HG03469 (cell line): ENCODE measurements at regions not wholly inside any gene's neighbourhood (a gene's known extent, or its start where the extent isn't known, plus 50 kb on each side); places are given as distances from the start of the nearest gene placed in this dataset.

Experiments used
- ATAC-seq: cut with Tn5 transposase; IDR thresholded peaks from one replicate; pipeline ENCODE4 v1.9.1; 2021; ENCODE audit warnings: mild to moderate bottlenecking, moderate library complexity, moderate number of reproducible peaks; ENCODE audit not compliant: unreplicated experiment

DNA sequence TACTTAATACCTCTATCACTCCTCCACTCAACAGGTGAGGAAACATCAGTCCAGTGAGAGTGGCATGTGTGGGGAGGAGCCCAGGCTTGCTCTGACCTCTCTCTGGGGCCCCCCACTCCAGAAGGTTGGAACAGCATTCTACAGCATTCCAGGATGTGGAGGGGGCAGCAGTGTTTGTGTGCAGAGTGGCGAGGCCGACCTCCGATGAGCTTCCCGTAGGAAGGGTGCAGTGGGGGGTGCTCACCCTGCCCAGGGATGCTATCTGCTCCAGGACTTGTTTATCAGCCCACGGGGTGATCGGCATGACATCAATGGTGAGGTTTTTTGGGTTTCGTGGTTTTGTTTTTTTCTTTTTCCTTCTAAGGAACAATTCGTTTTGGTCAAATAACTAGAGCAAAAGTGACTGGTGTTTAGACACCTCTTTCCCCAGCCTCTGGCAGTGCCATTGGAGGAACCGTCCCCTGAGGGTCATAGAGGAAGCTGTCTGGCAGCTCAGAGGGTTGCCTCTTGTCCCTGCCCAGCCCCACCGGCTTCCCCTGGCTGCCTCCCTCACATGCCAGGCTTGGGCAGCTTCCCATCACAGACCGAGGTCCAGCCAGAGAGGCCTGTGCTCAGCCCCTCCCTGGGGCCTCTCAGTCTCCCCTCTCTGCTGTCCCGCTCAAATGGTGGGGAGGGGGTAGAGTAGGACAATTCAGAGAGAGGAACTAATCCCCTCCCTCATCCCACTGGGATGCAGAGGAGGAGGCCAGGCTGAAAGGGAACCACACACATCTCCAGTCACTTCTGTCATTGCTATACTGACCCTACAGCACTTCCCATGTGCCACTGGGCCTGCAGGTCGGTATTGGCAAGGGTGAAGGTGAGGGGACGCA is 96.5 kb downstream of the ZFP36L2 start:
- no peak for ATAC-seq

DNA sequence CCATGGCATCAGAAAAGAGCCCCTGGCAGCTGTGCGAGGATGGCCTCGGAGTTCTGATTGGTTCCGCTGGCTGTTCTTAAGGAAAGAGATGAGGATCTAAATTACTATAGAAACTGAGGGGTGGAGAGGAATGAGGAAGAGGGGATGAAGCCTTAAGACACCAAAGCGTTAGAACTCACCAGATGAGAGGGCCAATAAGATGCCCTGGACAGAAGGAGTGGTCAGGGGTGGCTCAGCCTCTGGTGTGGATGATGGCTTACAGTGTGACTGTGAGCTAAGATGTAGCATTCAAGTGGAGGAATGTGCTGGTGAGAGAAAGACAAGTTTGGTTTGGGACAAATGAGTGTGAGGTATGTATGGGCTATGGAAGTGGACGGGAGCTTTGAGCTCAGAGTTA is 97.8 kb downstream of the ZFP36L2 start:
- ATAC-seq, result no peak

DNA sequence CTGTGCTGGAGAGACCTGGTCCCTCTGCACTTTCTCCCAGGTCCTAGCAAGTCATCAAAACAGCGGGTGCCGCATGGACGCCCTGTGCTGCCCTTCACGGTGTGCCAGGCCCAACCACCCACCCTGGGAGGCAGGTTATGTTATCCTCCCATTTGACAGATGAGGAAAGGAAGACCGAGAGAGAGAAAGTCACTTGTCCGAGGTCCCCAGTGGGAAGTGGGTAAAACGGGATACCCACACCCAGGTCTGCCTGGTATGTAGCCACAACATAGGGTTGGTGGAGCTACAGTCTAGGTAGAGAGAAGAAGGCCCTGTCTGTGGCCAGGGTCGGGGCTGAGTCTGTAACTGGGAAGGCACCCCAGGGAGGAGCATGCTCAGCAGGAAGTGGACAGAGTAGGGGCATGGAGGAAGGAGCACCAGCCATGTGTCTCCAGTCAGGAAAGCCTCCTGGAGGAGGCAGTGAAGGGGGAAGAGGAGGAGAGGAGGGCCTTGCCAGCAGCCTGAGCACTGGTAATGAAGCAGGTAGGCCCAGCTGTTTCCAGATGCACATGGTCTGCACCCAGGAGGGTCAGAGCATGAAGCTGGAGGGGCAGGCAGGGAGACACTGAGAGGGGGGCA is 98.4 kb downstream of the ZFP36L2 start:
- no peak for ATAC-seq

DNA sequence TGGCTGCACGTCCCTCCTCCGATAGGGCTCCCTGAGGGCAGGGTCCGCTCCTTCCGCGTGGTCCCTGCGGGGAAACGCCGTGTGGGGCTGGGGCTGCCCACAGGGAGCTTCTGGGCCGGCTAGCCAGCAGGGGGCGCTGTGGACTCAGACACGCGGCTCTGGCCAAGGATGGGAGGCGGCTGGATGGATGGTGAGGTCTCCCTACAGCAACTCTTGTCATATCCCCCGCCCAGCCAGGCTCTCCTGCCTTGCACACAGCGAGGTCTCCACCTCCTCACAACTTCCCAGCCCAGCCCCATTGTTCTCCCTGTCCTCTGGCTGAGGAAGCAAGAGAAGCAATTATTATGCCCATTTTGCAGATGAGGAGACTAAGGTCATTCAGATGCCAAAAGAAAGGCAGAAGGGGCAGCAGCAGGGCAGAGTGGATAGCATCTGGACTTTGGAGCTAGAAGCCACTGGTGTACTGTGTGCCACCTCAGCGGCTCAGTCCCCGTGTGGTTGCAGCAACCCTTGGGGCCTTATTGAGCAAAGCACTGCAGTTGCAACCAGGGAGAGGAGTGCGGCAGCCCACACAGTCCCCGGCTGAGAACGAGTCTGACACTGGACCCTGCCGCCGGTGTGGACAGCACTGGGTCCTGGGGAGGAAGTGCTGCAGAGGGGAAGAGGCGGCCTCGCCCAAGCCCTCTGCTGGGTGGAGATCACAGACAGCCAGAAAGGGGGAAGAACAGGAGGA is 99.0 kb downstream of the ZFP36L2 start:
- no peak for ATAC-seq

DNA sequence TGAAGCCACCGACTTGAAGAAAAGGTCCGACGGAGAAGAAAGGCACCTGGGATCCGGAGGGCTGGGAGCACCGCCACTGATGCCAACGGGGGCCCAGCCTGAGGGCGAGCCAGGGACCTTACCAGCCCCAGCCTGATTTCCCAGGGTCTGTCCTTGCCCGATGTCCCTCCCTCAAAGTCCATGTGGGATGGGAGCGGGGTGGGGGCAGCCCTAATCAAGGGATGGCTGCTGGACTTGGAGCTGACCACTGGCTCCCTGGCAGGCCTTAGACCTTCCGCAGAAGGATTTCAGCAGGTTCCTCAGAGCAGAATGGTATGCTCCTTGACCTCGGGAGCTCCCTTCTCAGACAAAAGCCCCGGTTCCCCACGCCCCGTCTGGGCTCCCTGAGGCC is 99.6 kb downstream of the ZFP36L2 start:
- no peak for ATAC-seq

DNA sequence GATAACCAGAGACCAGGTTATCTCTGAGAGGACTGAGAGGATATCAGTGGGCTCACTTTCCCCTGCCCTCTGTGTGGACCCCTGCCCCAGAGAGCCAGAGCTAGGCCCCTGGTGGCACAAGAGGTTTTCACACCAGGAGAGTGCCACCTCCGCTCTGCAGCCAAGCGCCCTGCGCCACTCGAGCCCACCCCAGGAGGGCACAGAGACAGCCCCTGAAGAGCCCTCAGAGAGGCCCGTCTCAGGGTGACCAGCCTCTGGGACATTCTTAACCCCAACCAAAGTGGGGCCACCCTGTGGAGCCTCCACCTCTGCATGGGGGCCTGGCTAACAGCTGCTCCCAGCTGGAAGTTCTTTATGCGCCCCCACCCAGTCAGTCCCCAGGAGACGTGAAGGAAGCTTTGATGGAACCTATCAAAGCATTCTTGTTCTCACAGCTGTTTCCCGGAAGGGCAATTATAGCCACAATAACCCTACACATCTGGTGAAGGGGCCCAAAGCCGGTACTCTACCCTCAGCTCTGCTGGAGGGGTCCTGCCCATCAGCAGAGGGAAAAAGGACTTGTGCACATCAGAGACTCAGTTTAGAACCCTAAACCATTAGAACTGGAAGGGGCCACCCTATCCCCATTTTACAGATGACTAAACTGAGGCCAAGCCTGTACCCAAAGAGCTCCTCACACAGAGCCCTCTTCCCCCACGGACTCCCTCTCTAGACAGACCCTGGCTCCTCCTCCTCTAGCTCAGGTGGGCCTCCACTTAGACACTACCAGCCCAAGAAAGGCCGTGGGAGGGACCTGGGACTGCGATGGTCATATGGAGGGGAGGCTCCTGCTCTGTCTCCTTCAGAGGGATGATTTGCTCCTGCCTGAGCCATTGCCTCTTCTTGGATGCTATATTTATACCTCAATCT is 101.1 kb downstream of the ZFP36L2 start:
- no peak for ATAC-seq

DNA sequence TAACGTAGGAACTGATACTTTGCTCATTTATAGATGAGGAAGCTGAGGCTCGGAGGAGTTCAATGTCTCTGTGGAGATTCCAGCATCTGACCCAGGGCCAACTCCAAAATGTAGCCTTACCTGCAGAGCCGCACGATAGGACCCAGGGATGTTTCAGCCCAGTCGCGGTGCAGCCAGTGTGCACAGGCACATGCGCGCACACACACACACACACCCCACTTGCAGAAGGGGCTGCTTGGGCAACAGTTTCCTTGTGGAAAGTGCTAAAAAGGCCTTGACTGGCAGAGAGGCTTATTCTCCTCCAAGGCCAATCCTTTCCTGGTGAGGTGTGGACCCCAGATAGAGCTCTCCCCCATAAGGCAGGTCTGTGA is 101.7 kb downstream of the ZFP36L2 start:
- no peak for ATAC-seq

DNA sequence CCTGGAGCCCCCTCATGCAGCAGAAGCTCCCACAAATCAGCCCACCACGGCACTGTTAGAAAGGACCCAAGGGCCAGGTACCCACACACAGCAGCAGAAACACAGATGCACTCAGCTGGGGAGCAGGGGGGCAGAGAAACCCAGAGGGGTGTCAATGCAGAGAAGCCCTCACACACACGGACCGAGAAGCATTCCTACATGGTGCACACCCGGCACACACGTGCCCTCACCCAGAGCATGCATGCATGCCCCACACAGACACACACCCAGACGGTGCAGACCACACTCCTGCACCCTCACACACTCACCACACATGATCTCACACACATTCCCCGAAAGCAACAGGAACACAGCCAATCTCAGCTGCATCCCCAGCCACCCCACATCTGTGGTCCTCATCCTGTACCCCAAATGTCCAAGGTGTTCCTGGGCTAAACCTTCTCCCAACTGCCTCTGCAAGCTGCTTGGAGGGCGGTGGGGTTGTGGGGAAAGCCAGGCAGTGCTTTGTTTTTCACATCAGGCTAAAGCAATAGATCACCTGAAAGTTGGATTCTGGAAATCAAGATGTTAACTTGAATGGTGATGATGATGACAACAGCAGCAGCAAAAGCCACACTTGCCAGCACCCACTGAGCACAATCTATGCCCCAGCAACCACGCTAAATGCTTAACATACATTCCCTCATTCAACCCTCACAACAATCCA is 102.3 kb downstream of the ZFP36L2 start:
- ATAC-seq, result no peak

DNA sequence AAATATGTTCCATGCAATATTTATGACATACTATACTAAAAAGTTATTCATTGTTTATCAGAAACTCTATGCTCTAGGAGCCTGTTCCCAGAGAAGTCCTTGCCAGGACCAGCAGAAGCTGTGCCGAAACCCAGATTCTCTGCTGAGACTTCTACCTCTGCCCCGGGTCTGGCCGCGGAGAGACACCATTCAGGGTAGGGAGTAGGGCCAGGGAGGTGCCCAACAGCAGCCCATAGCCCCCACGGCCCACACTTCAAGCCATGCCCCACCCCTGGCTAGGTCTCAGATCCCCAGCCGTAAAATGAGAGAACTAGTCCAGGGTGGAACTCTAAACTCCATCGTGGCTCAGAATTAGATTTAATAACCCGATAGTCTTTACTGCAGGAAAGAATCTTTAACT is 102.9 kb downstream of the ZFP36L2 start:
- no peak for ATAC-seq

DNA sequence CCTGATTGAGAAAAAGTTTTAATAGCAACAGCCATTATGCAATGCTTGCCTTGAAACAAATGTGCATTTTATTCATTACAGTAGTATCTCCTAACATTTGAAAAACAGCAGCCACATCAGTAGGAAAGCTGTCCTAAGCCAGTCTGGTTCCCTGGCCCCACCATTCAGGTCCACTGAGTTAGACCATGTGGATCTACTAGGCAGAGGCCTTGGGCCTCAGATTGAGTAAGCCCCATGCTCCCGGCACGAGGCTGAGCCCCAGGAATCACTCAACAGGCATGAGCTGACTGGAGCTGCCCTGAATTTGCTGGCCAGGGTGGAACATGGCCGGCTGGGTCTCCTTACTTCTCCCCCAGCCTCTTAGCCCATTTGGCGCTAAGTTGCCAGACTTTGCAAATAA is 103.4 kb downstream of the ZFP36L2 start:
- no peak for ATAC-seq

DNA sequence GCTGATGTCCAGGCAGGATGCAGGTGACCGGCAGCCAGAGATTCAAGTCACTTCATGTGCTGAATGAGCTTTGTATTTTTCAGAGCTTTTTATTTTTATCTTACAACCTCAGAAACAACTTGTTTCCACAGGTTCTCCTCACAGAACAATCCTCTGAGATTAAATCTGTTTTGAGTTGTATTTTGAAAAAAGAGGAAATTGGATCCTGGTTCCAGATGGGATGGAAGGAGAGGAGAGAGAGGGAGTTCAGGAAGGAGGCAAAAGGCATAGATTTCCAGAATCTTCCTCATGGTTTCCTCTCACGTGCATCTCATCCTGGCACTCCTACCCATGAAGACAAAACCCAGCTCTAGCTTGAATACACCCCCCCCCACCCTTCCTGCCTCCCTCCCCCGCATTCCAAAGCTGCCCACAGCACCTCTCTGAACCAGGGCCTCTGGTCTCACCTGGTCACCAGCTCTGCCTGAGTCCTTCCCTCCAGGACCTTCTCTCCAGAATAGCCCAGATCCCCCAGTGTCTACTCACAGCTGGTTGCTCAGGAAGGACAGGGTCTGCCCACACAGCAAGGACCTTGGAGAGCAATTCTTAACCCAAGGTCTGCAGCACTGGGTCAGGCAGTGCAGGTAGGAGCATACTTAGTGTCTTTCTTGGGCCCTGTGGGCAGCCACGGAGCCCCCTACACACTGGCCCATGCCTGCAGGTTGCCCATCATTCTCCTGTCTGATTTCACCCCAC is 104.7 kb downstream of the ZFP36L2 start:
- ATAC-seq, result no peak

DNA sequence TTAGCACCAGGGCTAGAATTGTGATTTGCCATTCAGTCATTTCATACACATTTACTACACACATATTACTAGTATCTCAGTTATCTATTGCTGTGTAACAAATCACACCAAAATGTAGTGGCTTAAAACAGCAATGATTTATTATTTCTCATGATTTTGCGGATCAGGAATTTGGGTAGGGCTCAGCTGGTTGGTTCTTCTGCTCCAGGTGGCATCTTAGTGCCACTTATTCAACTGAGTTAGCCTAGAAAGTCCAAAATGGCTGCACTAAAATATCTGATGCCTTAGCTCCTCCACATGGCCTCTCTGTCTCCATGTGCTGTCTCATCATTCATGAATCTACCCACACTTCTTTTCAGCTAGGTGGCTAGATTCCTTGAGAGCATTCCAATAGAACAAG is 107.1 kb downstream of the ZFP36L2 start:
- no peak for ATAC-seq

DNA sequence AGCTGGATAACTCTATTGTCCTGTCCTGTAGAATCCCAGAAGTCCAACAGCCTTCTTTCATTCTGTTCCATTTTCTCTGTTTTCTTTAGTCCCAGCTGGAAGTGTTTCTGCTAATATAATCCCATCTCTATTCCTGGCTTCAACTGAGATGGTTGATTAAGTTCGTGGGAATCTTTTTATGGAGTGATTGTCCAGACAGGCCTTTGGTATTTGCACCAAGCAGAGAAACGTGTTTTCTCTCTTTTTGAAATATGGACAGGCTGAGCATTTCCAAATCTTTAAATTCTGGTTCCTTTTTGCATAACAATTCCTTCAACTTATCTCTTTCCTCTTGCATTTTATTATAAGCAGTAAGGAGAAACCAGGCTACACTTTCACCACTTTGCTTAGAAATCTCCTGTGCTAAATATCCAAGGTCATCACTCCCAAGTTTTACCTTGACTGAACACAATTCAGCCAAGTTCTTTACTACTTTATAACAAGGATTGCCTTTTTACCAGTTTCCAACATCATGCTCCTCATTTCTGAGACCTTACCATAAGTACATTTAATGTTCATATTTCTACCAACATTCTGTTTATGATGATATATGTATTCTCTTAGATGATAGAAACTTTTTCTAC is 108.8 kb downstream of the ZFP36L2 start:
- ATAC-seq, result no peak

DNA sequence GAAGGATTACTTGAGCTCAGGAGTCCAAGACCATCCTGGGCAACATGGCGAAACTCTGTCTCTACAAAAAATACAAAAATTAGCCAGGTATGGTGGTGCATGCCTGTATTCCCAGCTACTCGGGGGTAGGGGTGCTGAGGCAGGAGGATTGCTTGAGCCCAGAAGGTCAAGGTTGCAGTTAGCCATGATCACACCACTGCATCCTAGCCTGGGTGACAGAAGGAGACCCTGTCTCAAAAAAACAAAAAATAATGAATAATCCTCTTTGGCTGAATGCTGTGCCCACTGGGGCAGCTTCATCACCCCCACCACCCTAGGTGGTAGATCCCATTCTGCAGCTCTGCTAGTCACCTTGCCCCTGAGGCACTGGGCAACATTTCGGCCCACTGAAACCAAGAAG is 109.4 kb downstream of the ZFP36L2 start:
- ATAC-seq, result no peak

DNA sequence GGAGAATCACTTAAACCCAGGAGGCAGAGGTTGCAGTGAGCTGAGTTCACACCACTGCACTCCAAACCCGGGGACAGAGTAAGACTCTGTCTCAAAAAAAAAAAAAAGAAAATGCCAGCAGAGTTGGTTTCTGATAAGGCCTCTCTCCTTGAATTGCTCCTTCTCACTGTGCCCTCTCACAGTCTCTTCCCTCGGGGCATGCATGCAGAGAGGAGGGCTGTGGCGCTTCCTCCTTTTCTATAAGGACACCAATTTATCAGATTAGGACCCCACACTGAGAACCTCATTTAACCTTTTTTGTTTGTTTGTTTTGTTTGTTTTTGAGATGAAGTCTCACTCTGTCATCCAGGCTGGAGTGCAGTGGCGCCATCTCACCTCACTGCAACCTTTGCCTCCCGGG is 110.5 kb downstream of the ZFP36L2 start:
- ATAC-seq, result no peak

DNA sequence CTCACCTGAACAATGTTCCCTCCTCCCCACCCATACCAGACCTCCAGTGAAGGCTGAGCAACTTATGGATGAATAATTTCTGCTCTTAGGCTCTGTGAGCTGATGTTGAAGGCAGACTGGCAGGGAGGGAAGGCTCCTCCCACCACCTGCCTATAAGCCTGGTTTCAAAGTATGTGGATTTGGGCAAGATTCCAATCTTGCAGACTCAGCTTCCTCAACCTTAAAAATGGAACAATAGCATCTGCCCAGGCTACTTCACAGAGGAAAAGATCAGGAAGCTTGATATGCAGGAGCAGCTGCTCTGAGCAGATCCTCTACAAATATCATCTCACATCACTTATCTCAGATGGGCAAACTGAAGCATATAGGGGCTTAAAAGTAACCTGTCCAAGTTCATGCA is 112.2 kb downstream of the ZFP36L2 start:
- ATAC-seq, result no peak

DNA sequence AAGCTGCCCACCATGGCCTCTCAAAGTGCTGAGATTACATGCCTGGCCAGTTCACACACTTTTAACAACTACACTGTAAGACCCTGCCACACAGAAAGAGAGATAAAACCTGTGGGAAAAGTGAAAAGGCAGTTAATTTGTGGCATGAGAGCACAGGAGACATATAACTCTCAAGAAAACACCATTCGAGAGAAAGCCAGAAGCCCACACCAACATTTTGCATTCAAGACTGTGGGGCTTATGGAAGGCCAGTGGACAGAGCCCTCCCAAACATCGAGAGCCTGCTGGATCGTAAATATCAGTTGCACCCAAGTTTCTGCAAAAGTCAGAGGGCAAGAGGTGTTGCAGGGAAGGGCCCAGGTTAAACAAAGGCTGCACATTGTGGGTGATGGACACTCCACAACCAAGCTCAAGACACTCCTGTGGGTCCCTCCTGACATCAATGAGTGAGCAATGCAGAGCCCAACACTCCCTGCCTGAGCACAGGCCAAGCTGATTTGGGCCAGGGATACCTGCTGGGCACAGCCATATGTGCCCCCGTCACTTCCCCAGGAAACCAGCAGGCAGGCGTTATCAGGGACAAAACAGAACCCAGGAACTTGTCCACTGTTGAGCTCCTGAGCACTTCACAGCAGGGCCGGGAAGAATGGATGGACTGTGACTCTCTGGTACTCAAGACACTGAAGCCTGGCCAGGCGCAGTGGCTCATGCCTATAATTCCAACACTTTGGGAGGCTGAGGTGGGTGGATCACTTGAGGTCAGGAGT is 114.4 kb downstream of the ZFP36L2 start:
- no peak for ATAC-seq

DNA sequence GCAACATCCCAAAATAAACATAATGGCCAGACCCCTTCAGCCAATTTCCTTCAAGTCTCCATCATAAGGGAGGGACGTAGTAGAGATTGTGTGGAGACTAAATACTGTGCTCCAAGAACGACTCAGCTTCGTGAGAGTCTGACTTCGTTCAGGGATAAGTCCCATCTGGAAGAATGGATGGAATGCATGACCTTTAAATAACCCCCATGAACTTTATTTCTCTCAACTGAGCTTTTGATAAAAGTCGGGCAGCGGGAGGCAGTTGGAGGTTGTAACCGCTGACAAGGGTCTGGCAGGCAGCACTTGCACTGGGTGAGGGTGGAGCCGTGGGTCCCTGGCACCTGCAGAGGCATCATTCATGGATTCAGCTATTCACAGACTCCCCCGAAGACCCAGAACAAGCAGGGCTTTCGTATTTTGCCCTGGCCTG is 115.9 kb downstream of the ZFP36L2 start:
- ATAC-seq, result no peak
